ENCODE measurements at regions not wholly inside any gene's neighbourhood (a gene's known extent, or its start where the extent isn't known, plus 50 kb on each side); places are given as distances from the start of the nearest gene placed in this dataset.

GRCh38 chr3:45277636-45278035, 51.5 kb upstream of the TMEM158 start:
- Histone ChIP-seq H3K79me2 (ENCODE audit: control insufficient read depth, insufficient read depth, low read length, unreplicated experiment) (no peaks in the 10 kb centered on the region), H2AFZ (ENCODE audit: low read length, unreplicated experiment) (no peak overlapping the region), H3K27me3 (ENCODE audit: insufficient read depth, low read length) (peaks cover 68% of the 10 kb centered on the region), H3K36me3 (ENCODE audit: insufficient read depth, low read length) (no peaks in the 10 kb centered on the region), H3K4me1 (ENCODE audit: control insufficient read depth, insufficient read depth, low read length, unreplicated experiment) (no peaks in the 10 kb centered on the region), H3K4me3 (ENCODE audit: low read depth, low read length) (no peak overlapping the region), H3K27ac (ENCODE audit: low read depth, low read length) (no peak overlapping the region)

GRCh38 chr3:45280232-45280631, 54.1 kb upstream of the TMEM158 start:
- Histone ChIP-seq H3K79me2 (ENCODE audit: control insufficient read depth, insufficient read depth, low read length, unreplicated experiment) (no peaks in the 10 kb centered on the region), H3K27ac (ENCODE audit: low read depth, low read length) (no peak overlapping the region), H2AFZ (ENCODE audit: low read length, unreplicated experiment) (no peak overlapping the region), H3K36me3 (ENCODE audit: insufficient read depth, low read length) (no peaks in the 10 kb centered on the region), H3K27me3 (ENCODE audit: insufficient read depth, low read length) (peaks cover 65% of the 10 kb centered on the region), H3K4me1 (ENCODE audit: control insufficient read depth, insufficient read depth, low read length, unreplicated experiment) (no peaks in the 10 kb centered on the region), H3K4me3 (ENCODE audit: low read depth, low read length) (no peak overlapping the region)

- Histone ChIP-seq H3K4me3 (ENCODE audit: low read depth, low read length) (no peak overlapping the region), H3K36me3 (ENCODE audit: insufficient read depth, low read length) (no peaks in the 10 kb centered on the region), H3K27ac (ENCODE audit: low read depth, low read length) (no peak overlapping the region), H2AFZ (ENCODE audit: low read length, unreplicated experiment) (no peak overlapping the region), H3K4me1 (ENCODE audit: control insufficient read depth, insufficient read depth, low read length, unreplicated experiment) (no peaks in the 10 kb centered on the region), H3K27me3 (ENCODE audit: insufficient read depth, low read length) (peaks cover 65% of the 10 kb centered on the region), H3K79me2 (ENCODE audit: control insufficient read depth, insufficient read depth, low read length, unreplicated experiment) (no peaks in the 10 kb centered on the region)
Observed at GRCh38 chr3:45280971-45281370, 54.9 kb upstream of the TMEM158 start.

- H3K4me1 ChIP-seq (ENCODE audit: control insufficient read depth, insufficient read depth, low read length, unreplicated experiment), result no peaks in the 10 kb centered on the region
Observed at GRCh38 chr3:45283471-45283870, 57.4 kb upstream of the TMEM158 start.

GRCh38 chr3:45297331-45297730, 71.2 kb upstream of the TMEM158 start:
- no peaks in the 10 kb centered on the region for H3K36me3 ChIP-seq (ENCODE audit: insufficient read depth, low read length)
- H2AFZ ChIP-seq (ENCODE audit: low read length, unreplicated experiment), result no peak overlapping the region
- no peak overlapping the region for H3K27ac ChIP-seq (ENCODE audit: low read depth, low read length)
- no peak overlapping the region for H3K4me3 ChIP-seq (ENCODE audit: low read depth, low read length)
- H3K27me3 ChIP-seq (ENCODE audit: insufficient read depth, low read length), result peaks cover 85% of the 10 kb centered on the region
- H3K79me2 ChIP-seq (ENCODE audit: control insufficient read depth, insufficient read depth, low read length, unreplicated experiment), result no peaks in the 10 kb centered on the region
- H3K4me1 ChIP-seq (ENCODE audit: control insufficient read depth, insufficient read depth, low read length, unreplicated experiment), result no peaks in the 10 kb centered on the region

More at GRCh38 chr3:45283471-45283870, 57.4 kb upstream of the TMEM158 start:
- Histone ChIP-seq H3K36me3 (ENCODE audit: insufficient read depth, low read length) (no peaks in the 10 kb centered on the region), H3K27me3 (ENCODE audit: insufficient read depth, low read length) (peaks cover 70% of the 10 kb centered on the region), H3K79me2 (ENCODE audit: control insufficient read depth, insufficient read depth, low read length, unreplicated experiment) (no peaks in the 10 kb centered on the region), H2AFZ (ENCODE audit: low read length, unreplicated experiment) (no peak overlapping the region), H3K27ac (ENCODE audit: low read depth, low read length) (no peak overlapping the region), H3K4me3 (ENCODE audit: low read depth, low read length) (no peak overlapping the region)

- no peaks in the 10 kb centered on the region for H3K4me1 ChIP-seq (ENCODE audit: control insufficient read depth, insufficient read depth, low read length, unreplicated experiment)
- H3K36me3 ChIP-seq (ENCODE audit: insufficient read depth, low read length), result 0 out of 2 replicates have a peak, but pooled peaks cover 3% of the 10 kb centered on the region
- peaks cover 60% of the 10 kb centered on the region for H3K27me3 ChIP-seq (ENCODE audit: insufficient read depth, low read length)
- no peaks in the 10 kb centered on the region for H3K79me2 ChIP-seq (ENCODE audit: control insufficient read depth, insufficient read depth, low read length, unreplicated experiment)
- no peak overlapping the region for H2AFZ ChIP-seq (ENCODE audit: low read length, unreplicated experiment)
- H3K4me3 ChIP-seq (ENCODE audit: low read depth, low read length), result no peak overlapping the region
- no peak overlapping the region for H3K27ac ChIP-seq (ENCODE audit: low read depth, low read length)
Observed at GRCh38 chr3:45302470-45302869, 76.4 kb upstream of the TMEM158 start.

GRCh38 chr3:45306406-45307008, 80.4 kb upstream of the TMEM158 start:
- Histone ChIP-seq H3K4me1 (ENCODE audit: control insufficient read depth, insufficient read depth, low read length, unreplicated experiment) (no peaks in the 10 kb centered on the region), H2AFZ (ENCODE audit: low read length, unreplicated experiment) (no peak overlapping the region), H3K4me3 (ENCODE audit: low read depth, low read length) (no peak overlapping the region)

GRCh38 chr3:45309876-45310275, 78.5 kb upstream of the LARS2 start:
- Histone ChIP-seq H3K36me3 (ENCODE audit: insufficient read depth, low read length) (no peaks in the 10 kb centered on the region), H3K27ac (ENCODE audit: low read depth, low read length) (no peak overlapping the region), H2AFZ (ENCODE audit: low read length, unreplicated experiment) (no peak overlapping the region), H3K27me3 (ENCODE audit: insufficient read depth, low read length) (peaks cover 73% of the 10 kb centered on the region), H3K79me2 (ENCODE audit: control insufficient read depth, insufficient read depth, low read length, unreplicated experiment) (no peaks in the 10 kb centered on the region), H3K4me3 (ENCODE audit: low read depth, low read length) (no peak overlapping the region), H3K4me1 (ENCODE audit: control insufficient read depth, insufficient read depth, low read length, unreplicated experiment) (no peaks in the 10 kb centered on the region)

More at GRCh38 chr3:45306406-45307008, 80.4 kb upstream of the TMEM158 start:
- H3K79me2 ChIP-seq (ENCODE audit: control insufficient read depth, insufficient read depth, low read length, unreplicated experiment), result no peaks in the 10 kb centered on the region
- H3K27me3 ChIP-seq (ENCODE audit: insufficient read depth, low read length), result peaks cover 59% of the 10 kb centered on the region
- no peak overlapping the region for H3K27ac ChIP-seq (ENCODE audit: low read depth, low read length)
- H3K36me3 ChIP-seq (ENCODE audit: insufficient read depth, low read length), result 0 out of 2 replicates have a peak, but pooled peaks cover 3% of the 10 kb centered on the region

GRCh38 chr3:45311327-45311726, 77.0 kb upstream of the LARS2 start:
- H3K4me1 ChIP-seq (ENCODE audit: control insufficient read depth, insufficient read depth, low read length, unreplicated experiment), result no peaks in the 10 kb centered on the region
- H3K4me3 ChIP-seq (ENCODE audit: low read depth, low read length), result no peak overlapping the region
- no peaks in the 10 kb centered on the region for H3K79me2 ChIP-seq (ENCODE audit: control insufficient read depth, insufficient read depth, low read length, unreplicated experiment)
- H3K36me3 ChIP-seq (ENCODE audit: insufficient read depth, low read length), result no peaks in the 10 kb centered on the region
- peaks cover 72% of the 10 kb centered on the region for H3K27me3 ChIP-seq (ENCODE audit: insufficient read depth, low read length)
- H3K27ac ChIP-seq (ENCODE audit: low read depth, low read length), result no peak overlapping the region
- no peak overlapping the region for H2AFZ ChIP-seq (ENCODE audit: low read length, unreplicated experiment)

GRCh38 chr3:45311953-45312801, 76.2 kb upstream of the LARS2 start:
- no peak overlapping the region for H2AFZ ChIP-seq (ENCODE audit: low read length, unreplicated experiment)
- no peaks in the 10 kb centered on the region for H3K36me3 ChIP-seq (ENCODE audit: insufficient read depth, low read length)
- no peak overlapping the region for H3K27ac ChIP-seq (ENCODE audit: low read depth, low read length)
- no peaks in the 10 kb centered on the region for H3K4me1 ChIP-seq (ENCODE audit: control insufficient read depth, insufficient read depth, low read length, unreplicated experiment)
- no peaks in the 10 kb centered on the region for H3K79me2 ChIP-seq (ENCODE audit: control insufficient read depth, insufficient read depth, low read length, unreplicated experiment)
- peaks cover 70% of the 10 kb centered on the region for H3K27me3 ChIP-seq (ENCODE audit: insufficient read depth, low read length)
- H3K4me3 ChIP-seq (ENCODE audit: low read depth, low read length), result no peak overlapping the region
